ENCODE measurements at regions not wholly inside any gene's neighbourhood (a gene's known extent, or its start where the extent isn't known, plus 50 kb on each side); places are given as distances from the start of the nearest gene placed in this dataset.

DNA sequence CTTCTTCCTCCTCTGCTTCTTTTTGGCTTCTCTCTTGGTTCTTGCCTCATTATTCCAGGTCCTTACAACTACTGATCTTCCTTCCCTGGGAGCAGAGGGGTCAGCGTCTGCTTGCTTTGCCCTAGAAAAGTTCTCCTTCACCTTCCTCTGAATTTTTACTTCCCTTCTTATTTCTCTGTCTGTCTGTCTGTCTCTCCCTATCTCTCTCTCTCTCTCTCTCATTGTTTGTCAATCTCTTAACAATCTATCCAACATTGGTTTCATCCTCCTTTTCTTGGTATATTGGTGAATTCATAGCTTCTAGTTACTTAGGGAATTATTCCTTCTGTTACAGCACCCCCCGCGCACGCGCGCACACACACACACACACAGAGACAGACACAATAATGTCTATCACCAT lies 559.1 kb downstream of the MN1 start:
- no peak overlapping the region for H3K4me3 ChIP-seq (ENCODE audit: low read length)
- peaks cover 59% of the 10 kb centered on the region for H3K27me3 ChIP-seq (replicated peaks; ENCODE audit: insufficient read depth, low read length)
- no peaks in the 10 kb centered on the region for H3K79me2 ChIP-seq (ENCODE audit: low read length)
- H2AFZ ChIP-seq (ENCODE audit: low read length), result no peak overlapping the region
- H3K36me3 ChIP-seq (replicated peaks; ENCODE audit: insufficient read depth, low read length), result no peaks in the 10 kb centered on the region
- no peak overlapping the region for H3K27ac ChIP-seq (ENCODE audit: low read length)
- H3K9me3 ChIP-seq (replicated peaks; ENCODE audit: insufficient read depth, low read length), result no peaks in the 10 kb centered on the region
- H3K4me1 ChIP-seq (ENCODE audit: low read length), result no peaks in the 10 kb centered on the region
- DNase-seq, result no peak
- no peak overlapping the region for H3K4me2 ChIP-seq (ENCODE audit: low read depth, low read length)
- H3K9me2 ChIP-seq (replicated peaks; ENCODE audit: insufficient read depth, low read length), result no peaks in the 10 kb centered on the region
- H4K20me1 ChIP-seq (ENCODE audit: insufficient read depth, low read length), result no peaks in the 10 kb centered on the region
- H3F3A ChIP-seq (ENCODE audit: insufficient read depth, low read length), result no peaks in the 10 kb centered on the region
- no peak for TF ChIP-seq EZH2 (optimal IDR thresholded peaks at IDR 0.05; ENCODE audit: low read depth, low read length)
- TF ChIP-seq EZH2phosphoT487 (IDR thresholded peaks at IDR 0.05; ENCODE audit: low read length), result no peak
- TF ChIP-seq, protein P1, sequence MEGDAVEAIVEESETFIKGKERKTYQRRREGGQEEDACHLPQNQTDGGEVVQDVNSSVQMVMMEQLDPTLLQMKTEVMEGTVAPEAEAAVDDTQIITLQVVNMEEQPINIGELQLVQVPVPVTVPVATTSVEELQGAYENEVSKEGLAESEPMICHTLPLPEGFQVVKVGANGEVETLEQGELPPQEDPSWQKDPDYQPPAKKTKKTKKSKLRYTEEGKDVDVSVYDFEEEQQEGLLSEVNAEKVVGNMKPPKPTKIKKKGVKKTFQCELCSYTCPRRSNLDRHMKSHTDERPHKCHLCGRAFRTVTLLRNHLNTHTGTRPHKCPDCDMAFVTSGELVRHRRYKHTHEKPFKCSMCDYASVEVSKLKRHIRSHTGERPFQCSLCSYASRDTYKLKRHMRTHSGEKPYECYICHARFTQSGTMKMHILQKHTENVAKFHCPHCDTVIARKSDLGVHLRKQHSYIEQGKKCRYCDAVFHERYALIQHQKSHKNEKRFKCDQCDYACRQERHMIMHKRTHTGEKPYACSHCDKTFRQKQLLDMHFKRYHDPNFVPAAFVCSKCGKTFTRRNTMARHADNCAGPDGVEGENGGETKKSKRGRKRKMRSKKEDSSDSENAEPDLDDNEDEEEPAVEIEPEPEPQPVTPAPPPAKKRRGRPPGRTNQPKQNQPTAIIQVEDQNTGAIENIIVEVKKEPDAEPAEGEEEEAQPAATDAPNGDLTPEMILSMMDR (IDR thresholded peaks at IDR 0.05; ENCODE audit: low read length), result no peak
- H3K9ac ChIP-seq (ENCODE audit: low read length), result no peak overlapping the region

- Histone ChIP-seq H3K36me3 (replicated peaks; ENCODE audit: insufficient read depth, low read length) (no peaks in the 10 kb centered on the region), H3K4me3 (ENCODE audit: low read length) (no peak overlapping the region), H2AFZ (ENCODE audit: low read length) (no peak overlapping the region), H3K9me2 (replicated peaks; ENCODE audit: insufficient read depth, low read length) (no peaks in the 10 kb centered on the region), H3K4me2 (ENCODE audit: low read depth, low read length) (no peak overlapping the region), H3K4me1 (ENCODE audit: low read length) (no peaks in the 10 kb centered on the region), H3K27me3 (replicated peaks; ENCODE audit: insufficient read depth, low read length) (peaks cover 57% of the 10 kb centered on the region), H3K9ac (ENCODE audit: low read length) (no peak overlapping the region), H3K27ac (ENCODE audit: low read length) (no peak overlapping the region), H3F3A (ENCODE audit: insufficient read depth, low read length) (no peaks in the 10 kb centered on the region), H4K20me1 (ENCODE audit: insufficient read depth, low read length) (no peaks in the 10 kb centered on the region), H3K79me2 (ENCODE audit: low read length) (no peaks in the 10 kb centered on the region), H3K9me3 (replicated peaks; ENCODE audit: insufficient read depth, low read length) (no peaks in the 10 kb centered on the region)
- DNase-seq, result no peak
- TF ChIP-seq EZH2 (optimal IDR thresholded peaks at IDR 0.05; ENCODE audit: low read depth, low read length) (no peak), EZH2phosphoT487 (IDR thresholded peaks at IDR 0.05; ENCODE audit: low read length) (no peak)
- TF ChIP-seq, protein P1 (IDR thresholded peaks at IDR 0.05; ENCODE audit: low read length), result no peak
Observed at GRCh38 chr22:27242917-27243589, 558.5 kb downstream of the MN1 start.

DNA sequence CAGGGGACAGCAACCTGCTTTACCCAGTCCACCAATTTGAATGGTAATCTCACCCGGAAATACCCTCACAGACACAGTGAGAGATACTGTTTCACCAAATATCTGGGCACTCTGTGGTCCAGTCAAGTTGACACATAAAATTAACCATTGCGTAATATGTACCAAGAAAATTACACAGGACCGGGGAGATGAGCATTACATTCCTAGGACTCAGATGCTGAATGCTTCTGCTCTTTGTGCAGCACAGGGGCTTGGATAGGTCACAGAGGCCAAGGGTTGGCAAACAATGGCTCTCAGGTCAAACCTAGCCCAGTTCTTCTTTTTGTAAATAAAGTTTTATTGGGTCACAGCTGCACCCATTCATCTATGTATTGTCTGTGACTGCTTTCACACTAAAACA lies 557.2 kb downstream of the MN1 start:
- TF ChIP-seq EZH2 (optimal IDR thresholded peaks at IDR 0.05; ENCODE audit: low read depth, low read length) (no peak), EZH2phosphoT487 (IDR thresholded peaks at IDR 0.05; ENCODE audit: low read length) (no peak)
- TF ChIP-seq, protein P1 (IDR thresholded peaks at IDR 0.05; ENCODE audit: low read length), result no peak
- H4K20me1 ChIP-seq (ENCODE audit: insufficient read depth, low read length), result no peaks in the 10 kb centered on the region

More for the DNA sequence above, 557.2 kb downstream of the MN1 start:
- H2AFZ ChIP-seq (ENCODE audit: low read length), result no peak overlapping the region
- H3K27ac ChIP-seq (ENCODE audit: low read length), result no peak overlapping the region
- H3F3A ChIP-seq (ENCODE audit: insufficient read depth, low read length), result no peaks in the 10 kb centered on the region
- no peaks in the 10 kb centered on the region for H3K4me1 ChIP-seq (ENCODE audit: low read length)
- no peak overlapping the region for H3K4me3 ChIP-seq (ENCODE audit: low read length)
- no peaks in the 10 kb centered on the region for H3K9me3 ChIP-seq (replicated peaks; ENCODE audit: insufficient read depth, low read length)
- no peak overlapping the region for H3K9ac ChIP-seq (ENCODE audit: low read length)
- peaks cover 52% of the 10 kb centered on the region for H3K27me3 ChIP-seq (replicated peaks; ENCODE audit: insufficient read depth, low read length)
- no peak overlapping the region for H3K4me2 ChIP-seq (ENCODE audit: low read depth, low read length)
- no peak for DNase-seq
- H3K79me2 ChIP-seq (ENCODE audit: low read length), result no peaks in the 10 kb centered on the region
- H3K36me3 ChIP-seq (replicated peaks; ENCODE audit: insufficient read depth, low read length), result no peaks in the 10 kb centered on the region
- no peaks in the 10 kb centered on the region for H3K9me2 ChIP-seq (replicated peaks; ENCODE audit: insufficient read depth, low read length)

Data from MM.1S (cell line).